ENCODE measurements at regions not wholly inside any gene's neighbourhood (a gene's known extent, or its start where the extent isn't known, plus 50 kb on each side); places are given as distances from the start of the nearest gene placed in this dataset.

DNA sequence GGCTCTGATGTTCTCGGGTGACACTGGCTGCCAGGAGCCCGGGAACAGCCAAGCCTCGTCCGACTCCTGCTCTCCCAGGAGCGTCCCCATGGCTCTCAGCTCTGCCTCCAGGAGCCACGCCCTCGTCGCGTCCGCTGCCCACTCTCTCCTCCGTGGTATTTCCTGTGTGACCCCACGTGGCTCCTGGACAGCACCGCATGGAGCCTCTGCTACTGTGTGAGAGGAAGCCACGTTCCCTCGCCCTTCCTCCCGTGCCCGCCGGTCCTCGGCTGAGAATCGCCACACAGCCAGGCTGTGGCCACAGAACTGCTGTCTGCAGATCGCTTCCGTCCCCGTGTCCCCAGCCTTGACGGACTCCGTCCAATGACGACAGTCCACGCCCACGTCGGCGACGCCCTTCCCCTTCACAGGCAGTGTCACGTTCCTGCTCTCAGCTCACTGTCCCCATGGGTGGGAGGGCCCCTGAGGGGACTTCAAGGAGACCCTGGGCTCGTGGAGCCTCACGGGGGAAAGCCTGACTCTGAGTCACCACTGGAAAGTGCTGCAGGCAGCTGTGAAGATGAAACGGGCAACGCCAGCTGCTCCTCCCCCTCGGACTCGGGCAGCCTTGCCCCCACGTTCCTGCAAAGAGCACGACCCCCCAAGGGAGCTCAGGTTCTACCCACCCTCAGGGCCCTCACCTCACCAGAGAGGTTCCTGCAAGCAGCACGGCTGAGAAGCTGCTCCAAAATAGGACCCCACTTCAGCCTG is 458.5 kb downstream of the BRD1 start:
- no peak for DNase-seq (ENCODE audit: low spot score)

DNA sequence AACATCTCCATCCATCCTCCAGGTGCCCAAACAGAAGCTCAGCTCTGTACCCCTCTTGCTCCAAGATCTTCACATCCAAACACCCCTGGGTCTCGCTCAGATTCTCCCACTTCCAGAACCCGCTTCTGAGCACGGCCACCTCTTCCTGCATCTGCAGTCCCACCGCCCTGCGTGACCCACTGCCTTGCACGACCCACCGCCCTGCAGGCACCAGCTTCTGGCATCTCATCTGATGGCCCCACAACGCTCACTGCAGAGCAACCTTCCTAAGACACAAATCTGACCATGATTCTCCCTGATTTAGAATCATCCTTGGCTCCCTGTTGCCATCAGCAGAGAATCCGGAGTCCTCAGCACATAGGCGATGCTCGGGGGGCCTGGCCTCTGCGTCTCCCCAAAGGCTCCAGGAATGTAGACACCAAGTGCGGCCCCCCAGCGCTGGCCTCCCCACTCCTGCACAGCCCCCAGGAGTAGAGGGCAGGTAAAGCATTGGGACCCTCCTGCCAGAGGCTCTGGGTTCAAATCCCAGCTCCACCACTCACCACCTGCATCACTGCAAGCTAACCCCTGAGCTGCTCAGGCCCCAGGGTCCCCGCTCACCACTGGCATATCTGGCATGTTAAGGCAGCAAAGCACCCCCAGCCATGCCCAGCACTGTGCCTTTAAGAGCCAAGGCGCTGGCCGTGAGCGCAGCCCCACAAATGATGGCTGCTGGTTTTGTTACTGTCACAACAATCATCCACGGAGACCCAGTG is 459.3 kb downstream of the BRD1 start:
- no peak for DNase-seq (ENCODE audit: low spot score)

DNA sequence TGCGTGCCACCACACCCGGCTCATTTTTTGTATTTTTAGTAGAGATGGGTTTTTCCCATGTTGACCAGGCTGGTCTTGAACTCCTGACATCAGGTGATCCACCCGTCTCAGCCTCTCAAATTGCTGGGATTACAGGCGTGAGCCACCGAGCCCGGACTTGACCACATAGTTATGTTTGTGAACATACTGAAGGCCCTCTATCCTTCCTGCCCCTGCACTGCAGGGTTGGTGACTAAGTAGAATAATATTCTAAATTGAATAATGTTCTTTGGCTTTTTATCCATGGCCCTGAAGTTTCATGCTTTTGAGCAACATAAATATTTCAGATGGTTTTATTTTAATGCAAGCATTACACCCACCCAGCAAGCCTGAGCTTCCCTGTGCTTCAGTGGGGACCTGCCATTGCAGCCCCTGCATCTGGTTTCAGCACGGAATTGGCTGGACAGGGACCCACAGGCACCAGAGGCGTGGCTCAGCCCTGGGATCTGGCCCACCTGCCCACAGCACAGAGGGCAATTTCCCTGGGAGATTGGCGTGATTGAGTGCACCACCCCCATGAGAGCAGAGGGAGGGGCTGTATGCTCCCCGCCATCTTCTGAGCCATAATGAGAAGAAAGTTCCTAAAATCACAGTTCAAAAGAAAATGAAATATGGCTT is 460.5 kb downstream of the BRD1 start:
- DNase-seq (ENCODE audit: low spot score): no peak

DNA sequence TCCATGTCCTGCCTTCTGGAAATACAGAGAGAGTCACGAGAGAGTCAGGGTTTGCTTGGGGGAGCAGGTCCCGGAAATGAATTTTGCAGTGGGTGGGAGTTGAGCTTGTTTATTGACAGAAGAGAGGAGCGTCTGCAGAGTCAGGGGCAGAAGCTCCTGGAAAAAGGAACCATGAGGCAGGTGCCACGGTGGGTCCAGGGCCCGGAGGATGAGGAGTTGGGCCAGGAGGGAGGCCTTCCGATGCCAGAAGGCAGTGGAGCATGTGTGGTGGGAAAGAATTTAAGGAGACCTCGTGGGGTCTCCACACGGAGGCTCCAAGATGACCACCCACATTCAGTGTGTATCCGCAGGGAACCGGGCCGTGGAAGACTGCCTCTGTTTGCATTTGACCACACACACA is 461.2 kb downstream of the BRD1 start:
- no peak for DNase-seq (ENCODE audit: low spot score)

- DNase-seq (ENCODE audit: low spot score): no peak
Measured at GRCh38 chr22:49365910-49366309, 461.8 kb downstream of the BRD1 start.

GRCh38 chr22:49365191-49365837 is 462.4 kb downstream of the BRD1 start:
- no peak for DNase-seq (ENCODE audit: low spot score)

GRCh38 chr22:49364398-49364797 is 463.3 kb downstream of the BRD1 start:
- no peak for DNase-seq (ENCODE audit: low spot score)

- DNase-seq (ENCODE audit: low spot score): no peak
Measured at GRCh38 chr22:49363526-49364230, 464.0 kb downstream of the BRD1 start.

DNA sequence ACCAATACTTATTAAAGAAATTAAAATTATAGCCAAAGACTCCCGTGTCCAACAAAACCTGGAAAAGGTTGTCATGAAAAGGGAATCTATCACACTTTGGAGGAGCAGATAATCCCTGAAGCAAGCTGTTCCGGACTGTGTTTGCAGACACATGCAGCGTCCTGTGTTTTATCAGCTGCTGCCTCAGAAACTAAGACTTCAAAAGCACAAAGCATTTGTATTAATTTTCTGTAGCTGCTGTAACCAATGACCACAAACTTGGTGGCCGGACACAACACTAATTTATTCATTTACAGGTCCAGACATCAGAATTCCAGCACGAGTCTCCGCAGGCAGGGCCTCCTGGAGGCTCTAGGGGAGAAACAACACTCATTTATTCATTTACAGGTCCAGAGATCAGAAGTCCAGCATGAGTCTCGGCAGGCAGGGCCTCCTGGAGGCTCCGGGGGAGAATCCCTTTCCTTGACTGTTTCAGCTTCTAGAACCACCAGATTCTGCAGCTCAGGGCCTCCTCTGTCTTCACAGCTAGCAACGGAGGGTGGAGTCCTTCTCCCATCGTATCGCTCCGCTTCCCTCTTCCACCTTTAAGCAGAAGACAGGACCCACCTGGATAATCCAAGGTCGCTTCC is 465.3 kb downstream of the BRD1 start:
- DNase-seq (ENCODE audit: low spot score): no peak

DNA sequence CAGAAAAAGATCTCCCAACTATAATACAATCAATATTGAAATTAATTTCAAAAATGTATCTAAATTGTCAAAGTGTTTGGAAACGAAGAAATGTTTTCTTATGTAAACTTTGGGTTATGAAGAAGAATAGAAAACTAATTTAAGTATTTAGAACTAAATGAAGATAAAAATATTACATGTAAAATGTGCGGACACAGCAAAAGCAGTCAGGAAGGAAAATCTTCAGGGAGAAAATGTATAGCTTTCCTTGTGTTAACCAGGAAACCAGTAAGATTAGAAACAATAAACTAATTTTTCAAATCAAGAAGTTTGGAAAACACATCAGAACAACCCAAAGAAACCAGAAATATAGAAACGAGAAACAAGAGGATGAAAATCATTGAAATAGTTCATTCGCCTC is 466.5 kb downstream of the BRD1 start:
- DNase-seq (ENCODE audit: low spot score): no peak

DNA sequence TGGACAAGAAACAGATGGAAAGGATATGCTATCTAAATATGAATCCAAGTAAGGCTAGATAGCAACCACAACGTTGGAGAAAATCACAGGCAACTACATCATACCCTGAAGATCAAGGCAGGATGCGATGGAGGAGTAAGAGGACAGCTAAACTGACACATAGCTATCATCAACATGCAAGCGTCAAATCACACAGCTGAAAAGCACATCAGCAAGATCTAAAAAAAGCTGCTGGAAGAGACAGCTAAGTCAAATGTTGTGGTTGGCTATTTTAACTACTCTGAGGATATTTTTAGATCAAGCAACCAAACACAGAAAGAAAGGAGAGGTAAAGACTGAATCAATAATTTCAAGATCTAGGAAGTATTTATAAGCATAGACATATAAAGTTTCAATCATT is 466.9 kb downstream of the BRD1 start:
- no peak for DNase-seq (ENCODE audit: low spot score)

DNA sequence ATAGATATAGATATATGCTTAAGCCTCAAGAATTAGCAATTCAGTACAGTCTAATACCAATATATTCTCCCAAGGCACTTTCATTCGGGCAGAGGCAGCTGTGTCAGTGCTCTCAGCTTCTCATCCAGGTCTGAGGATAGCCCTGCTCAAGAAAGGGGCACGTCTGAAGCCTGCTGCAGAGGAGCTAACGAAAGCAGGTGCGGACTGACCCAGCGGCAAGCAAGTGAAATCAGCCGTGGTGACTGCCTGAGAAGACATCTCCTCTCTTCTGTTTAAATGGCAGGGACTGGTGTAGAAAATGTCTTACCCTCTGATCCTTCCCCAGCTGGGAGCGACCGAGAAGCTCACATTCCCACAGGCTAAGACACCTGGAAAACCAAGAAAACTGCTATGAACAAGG is 468.6 kb downstream of the BRD1 start:
- DNase-seq (ENCODE audit: low spot score): no peak

GRCh38 chr22:49357661-49358440 is 469.8 kb downstream of the BRD1 start:
- no peak for DNase-seq (ENCODE audit: low spot score)

DNA sequence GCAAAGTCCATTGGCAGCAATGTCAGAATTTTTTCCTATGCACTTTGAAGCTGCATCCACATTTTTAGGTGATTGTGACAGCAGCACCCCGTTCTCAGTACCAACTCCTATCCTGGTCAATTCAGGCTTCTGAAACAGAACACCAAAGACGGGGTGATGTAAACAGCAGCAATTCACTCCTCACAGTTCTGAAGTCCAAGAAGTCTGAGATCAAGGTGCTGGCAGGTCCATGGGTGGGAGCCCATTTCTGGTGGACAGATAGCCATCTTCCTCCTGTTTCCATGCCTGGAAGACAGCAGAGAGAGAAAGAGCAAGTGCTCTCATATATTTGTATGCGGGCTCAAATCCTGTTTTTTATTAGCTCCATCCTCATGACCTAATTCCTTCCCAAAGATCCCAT is 471.2 kb downstream of the BRD1 start:
- no peak for DNase-seq (ENCODE audit: low spot score)

GRCh38 chr22:49355211-49355920 is 472.3 kb downstream of the BRD1 start:
- no peak for DNase-seq (ENCODE audit: low spot score)

DNA sequence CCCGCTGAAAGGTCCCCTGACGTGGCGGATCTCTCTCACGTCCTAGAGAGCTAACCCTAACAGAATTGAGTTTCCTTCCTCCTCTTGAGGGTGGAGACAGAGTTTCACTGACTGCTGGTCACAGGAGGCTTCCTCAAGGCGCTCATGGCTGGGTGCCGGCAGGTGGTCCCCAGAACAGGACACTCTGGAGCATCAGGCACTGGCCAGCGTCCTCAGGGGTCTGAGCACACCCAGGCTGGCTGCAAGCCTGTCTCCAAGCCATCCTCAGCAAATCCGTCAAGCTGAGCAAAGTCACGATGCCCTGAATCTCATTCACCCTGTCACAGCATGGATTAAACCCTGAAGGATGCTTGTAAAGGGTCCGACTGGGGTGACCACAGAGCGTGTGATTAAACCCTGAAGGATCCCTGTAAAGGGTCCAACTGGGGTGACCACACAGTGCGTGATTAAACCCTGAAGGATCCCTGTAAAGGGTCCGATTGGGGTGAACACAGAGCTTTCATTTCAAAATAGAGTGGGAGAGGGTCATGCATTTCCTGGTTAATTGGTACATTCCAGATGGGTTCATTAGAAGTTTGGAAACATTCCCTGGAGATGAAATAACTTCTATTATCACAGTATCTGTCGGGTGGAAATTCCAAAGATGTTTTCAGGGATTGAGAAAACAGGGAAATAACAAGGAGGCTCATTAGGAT is 473.0 kb downstream of the BRD1 start:
- no peak for DNase-seq (ENCODE audit: low spot score)

- DNase-seq (ENCODE audit: low spot score): no peak
Measured at GRCh38 chr22:49353235-49353634, 474.4 kb downstream of the BRD1 start.

- DNase-seq (ENCODE audit: low spot score): no peak
Measured at GRCh38 chr22:49352361-49353169, 475.1 kb downstream of the BRD1 start.

All from putamen (tissue), 1 donor.